C1 segment of cervical spinal cord (tissue), 14 donors: ENCODE measurements at regions not wholly inside any gene's neighbourhood (a gene's known extent, or its start where the extent isn't known, plus 50 kb on each side); places are given as distances from the start of the nearest gene placed in this dataset.
"Not testable (repeated sequence)": the region's sequence is repeated elsewhere in the genome, so short reads cannot be mapped to it uniquely, and the experiment has no call there.

ENCODE experiments used
- DNase-seq, 14 donors: peaks; one replicate each; lab custom pipeline; 2025; lab: John Stamatoyannopoulos, UW

DNA sequence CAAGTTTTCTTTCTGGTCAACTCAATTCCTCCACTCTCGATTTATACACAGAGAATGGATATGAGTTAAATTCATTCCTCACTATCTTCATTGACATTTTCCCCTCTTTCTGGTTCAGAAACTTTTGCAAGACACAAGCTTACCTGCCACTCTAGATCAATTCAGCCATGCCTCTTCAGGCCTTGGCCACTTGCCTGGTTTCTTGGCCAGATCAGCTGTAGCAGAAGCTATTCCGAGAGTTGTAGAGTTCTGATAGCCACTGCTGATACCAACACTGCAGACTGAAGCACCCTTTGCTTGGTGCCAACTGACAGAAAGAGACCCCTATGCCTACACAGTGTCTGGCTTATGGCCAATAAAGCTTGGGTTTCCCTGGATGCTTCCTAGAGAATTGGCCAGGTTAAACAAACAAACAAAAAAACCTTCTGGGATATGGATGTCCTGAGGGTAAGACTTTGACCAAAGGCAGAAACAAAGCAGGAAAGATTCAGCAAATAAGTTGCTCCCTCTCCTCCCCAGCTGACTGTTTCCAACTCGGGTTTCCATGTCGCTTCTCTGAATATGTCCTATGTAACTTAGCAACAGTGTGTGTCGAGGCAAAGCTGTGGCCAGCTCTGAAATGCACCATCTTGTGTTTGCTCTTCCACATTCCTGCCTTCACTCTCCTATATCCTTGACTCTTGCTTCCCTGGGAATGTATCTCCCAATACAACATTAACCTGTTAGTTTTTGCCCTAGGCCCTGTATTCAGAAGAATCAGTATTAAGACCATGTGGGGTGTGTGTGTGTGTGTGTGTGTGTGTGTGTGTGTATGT, 521.6 kb downstream of the EPHA3 start:
- DNase-seq, result no peak

DNA sequence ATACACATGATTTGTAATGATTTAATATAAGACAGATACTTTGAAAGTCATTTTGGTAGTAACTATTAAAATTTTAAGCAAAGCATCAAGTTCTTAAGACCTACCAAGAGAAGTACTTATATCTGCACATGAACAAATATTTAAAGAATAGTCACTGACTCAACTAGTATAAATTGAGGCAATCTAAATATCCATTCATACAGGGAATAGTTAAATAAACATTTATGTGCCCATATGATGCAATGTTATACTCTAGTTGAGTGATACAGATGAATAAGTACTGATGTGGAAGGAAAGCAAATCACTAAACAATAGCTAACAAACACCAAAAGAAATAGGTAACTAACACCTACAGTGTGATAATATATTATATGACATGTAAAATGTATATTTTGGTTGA, 527.7 kb downstream of the EPHA3 start:
- DNase-seq, result no peak

DNA sequence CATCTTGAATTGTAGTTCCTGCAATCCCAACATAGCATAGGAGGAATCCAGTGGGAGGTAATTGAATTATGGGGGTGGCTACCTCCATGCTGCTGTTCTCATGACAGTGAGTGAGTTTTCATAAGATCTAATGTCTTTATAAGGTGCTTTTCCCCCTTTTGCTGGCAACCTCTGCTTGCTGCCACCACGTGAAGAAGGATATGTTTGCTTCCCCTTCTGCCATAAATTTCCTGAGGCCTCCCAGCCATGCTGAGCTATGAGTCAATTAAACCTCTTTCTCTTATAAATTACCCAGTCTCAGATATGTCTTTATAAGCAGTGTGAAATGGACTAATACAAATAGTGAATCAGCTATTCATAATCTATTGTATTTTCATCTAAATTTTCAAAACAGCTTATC, 537.3 kb downstream of the EPHA3 start:
- no peak for DNase-seq

DNA sequence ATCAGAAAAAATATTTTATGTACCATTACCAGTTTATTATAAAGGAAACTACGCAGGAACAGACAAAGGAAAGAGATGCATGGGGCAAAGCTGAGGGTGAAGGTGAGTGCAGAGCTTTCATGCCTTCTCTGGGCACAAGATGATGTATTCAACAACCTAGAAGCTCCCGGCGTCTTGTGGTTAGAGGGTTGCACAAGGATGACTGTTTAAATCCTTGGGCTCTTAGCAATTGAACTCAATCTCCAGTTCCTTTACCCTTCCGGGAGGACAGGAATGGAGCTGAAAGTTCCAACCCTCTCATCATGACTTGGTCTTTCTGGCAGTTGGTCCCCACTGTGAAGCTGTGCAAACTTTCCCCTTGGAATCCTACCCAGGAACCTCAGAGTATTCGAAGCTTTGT, 542.0 kb downstream of the EPHA3 start:
- DNase-seq, result no peak

DNA sequence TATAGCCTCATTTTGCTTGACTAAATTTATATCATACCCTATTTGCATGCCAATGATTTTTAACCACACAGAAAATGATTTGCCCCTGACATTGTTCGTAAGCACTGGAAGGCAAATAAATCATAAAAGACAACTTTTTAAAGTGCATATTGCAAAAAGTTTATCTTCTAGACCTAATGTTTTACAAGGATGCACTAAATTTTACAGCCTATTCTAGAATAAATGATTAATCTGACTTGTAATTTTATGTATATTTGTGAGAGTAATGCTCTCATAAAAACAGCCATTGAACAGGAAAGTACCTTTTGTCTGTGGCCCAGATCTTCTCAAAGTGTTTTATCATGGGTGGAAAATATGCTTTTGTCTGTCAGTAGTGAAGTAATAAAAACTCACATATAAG, 546.6 kb downstream of the EPHA3 start:
- no peak for DNase-seq

DNA sequence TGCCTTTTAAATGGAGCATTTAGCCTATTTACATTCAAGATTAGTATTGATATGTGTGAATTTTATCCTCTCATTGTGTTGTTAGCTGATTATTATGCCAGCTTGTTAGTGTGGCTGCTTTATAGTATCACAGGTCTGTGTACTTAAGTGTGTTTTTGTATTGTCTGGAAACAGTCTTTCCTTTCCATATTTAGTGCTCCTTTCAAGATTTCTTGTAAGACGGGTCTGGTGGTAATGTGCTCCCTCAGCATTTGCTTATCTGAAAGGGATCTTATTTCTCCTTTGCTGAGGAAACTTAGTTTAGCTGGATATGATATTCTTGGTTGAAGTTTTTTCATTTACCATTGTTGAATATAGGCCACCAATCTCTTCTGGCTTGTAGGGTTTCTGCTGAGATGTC, 549.0 kb downstream of the EPHA3 start:
- no peak for DNase-seq

DNA sequence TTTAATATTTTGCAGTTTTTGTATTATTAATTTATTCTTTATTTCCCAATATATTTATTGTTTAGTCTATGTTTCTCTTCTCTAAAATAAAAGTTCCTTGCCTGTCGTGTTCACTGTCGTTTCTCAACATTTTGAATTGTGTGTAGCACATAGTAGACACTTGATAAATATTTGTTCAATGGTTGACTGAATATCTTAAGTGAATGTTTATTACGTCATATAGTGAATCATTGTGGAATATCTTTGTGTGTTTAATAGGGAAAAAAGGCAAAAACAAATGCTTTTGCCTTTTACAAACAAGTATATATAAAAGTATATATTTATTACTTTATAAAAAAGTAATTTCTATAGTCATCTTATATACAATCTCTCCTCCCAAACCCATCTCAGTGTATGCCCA, 572.3 kb downstream of the EPHA3 start:
- no peak for DNase-seq

DNA sequence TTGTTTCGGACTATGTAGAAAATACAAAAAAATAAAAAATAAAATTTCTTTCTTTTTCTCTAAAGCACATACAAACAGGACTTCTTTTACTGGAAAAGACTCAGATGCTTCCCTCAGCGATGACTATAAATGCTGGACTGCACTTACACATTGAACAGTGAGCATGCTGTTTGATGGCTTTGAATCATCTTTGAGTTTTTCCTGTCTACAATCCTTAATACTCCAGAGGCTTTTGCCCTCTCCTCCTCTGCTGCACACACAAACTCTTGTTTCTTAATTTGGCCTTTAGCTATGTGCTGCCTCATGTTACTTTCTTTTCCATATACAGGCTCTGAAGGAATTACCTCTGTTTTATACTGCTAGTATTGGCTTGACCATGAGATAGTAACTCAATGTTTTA, 575.1 kb downstream of the EPHA3 start:
- no peak for DNase-seq

DNA sequence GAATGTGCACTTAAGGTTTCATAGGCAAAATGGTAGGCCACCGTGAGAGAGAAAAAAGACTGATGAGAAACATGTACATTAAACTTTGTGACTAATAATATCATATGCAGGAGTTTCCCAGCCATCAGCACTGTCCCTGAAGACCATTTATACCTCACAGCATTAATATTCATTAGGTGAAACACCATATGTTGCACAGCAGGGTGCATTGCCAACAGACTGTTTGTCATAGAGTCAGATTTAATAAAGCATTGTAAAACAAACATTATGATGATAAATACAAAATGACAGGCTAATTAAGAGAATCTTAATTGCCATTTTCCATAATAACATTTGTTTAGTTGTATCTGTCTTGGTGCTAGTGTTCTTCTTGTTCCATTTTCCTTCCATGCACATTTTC, 578.3 kb downstream of the EPHA3 start:
- no peak for DNase-seq

DNA sequence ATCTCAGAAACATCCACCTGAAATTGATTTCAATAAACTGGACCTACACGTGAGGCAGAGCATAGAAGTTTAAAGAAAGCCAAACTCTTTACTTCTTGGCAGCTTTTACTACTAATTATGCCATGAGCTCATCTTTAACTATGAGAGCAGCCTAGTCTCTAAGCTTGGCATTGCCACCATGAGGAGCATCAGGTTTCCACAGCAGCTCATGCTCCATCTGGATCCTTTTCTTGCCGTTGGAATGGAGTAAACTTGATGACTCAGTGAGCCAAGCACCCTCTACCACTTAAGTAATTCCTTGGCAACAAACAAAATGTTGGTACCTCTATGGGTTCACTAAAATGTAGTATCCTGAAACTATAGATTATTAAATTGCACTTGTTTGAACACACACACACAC, 583.2 kb downstream of the EPHA3 start:
- no peak for DNase-seq

DNA sequence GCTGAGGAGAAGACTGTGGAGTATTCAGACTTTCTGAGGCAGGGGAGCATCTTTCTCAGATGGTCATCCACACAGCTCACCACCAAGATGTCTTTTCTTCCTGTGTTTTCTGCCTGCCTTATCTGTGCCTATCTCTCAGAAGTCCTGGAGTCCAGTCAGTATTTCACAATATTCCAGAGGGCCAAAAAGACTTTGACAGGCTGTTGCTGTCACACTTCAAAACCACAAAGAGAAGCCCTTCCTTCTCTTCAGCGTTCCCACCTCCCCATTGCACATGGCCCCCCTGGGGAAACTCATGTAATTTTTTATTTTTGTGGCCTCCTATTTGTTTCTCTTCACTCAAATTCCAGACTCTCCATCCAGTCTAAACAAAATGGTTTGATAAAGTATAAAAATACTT, 585.2 kb downstream of the EPHA3 start:
- DNase-seq, result no peak

DNA sequence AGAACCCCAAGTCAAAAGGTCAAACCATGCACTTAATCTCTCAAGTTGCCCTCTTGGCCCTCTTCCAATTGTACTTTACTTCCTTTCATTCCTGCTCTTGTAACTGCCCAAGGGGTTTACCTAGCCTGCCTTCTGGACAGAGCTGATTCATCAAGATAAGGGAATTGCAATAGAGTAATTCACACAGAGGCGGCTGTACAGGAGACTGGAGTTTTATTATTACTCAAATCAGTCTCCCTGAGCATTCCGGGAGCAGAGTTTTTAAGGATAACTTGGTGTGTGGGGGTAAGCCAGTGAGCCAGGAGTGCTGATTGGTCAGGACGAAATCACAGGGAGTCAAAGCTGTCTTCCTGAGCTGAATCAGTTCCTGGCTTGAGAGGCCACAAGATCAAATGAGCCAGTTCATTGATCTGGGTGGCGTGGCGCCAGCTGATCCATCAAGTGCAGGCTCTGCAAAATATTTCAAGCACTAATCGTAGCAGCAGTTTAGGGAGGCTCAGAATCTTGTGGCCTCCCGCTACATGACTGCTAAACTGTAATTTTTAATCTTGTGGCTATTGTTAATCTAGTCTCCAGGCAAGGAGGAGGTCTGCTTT, 590.0 kb downstream of the EPHA3 start:
- DNase-seq, result no peak

DNA sequence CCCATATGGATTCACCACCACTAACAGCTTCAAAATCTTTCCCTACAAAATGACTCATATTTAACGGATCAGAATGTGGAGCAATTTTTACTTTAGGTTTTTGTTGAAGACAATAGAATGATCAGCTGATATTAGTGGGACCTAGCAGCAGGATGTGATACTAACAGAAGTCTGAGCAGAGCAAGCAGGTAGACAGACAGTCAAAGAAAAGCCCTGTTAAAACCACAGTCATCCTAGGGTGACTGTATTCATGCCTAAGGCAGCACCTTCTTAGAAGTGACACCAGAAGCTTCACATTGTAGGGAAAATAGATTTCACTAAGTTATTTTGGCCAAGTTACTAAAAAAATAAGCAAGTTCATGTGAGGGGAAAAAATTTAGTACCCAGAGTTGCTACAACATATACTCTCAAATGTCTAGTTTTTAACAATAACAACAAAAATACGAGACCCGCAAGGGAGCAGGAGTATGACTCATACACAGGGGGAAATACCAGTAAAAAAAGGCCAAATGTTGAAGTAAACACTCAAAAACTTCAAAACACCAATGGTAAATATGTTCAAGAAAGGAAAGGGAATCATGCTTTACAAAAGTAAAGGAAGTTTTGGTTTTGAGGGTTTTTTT, 590.9 kb downstream of the EPHA3 start:
- DNase-seq, result no peak

DNA sequence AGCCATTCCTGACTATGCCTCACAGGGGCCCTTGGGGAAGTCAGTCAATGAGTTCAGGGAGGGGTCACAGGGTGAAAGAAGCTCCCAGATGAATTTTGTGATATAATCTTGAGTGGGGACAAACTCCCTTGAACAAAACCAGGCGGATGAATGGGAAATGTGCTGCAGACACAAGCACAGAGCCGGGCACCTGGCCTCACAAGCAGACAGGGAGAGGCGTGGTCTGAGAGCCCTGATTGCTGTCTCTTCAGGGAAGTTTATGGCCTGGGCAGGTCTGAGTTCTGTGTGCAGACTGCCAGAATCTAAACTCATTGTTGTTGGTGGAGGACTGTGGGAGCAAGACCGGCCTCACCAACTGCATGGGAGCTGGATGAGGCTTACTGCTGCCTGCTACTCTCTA, 591.8 kb downstream of the EPHA3 start:
- DNase-seq, result no peak

DNA sequence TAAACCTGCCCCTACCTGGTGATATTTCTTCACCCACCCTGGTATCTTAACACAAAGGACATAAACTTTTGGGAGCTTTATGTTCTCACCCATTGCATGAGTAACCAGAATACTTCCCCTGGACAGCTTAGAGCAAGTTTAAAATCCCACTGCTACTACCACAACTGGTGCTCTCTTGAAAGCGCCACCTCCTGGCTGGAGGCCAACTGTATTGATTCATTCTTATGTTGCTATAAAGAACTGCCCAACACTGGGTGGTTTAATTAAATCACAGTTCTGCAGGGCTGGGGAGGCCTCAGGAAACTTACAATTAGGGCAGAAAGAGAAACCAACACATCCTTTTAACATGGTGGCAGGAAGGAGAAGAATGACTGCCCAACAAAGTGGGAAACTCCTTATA, 592.4 kb downstream of the EPHA3 start:
- DNase-seq, result no peak

DNA sequence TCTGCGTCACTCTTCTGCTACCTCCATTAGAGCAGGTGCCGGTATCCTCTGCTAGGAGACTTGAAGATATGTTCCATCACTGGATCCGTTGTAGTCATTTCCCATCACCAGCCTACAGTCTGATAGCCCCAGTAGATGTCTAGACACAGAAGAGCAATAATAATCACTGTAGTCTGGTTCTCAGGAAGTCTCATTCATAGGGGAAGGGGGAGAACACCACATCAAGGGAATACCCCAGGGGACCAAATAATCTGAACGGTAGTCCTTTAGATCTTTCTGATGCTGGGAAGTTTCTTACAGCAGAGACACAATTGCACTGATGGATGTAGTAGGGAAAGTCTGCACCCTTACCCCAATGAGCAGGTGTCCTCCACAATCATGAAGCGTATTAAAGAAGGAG, 595.0 kb downstream of the EPHA3 start:
- DNase-seq, result no peak

DNA sequence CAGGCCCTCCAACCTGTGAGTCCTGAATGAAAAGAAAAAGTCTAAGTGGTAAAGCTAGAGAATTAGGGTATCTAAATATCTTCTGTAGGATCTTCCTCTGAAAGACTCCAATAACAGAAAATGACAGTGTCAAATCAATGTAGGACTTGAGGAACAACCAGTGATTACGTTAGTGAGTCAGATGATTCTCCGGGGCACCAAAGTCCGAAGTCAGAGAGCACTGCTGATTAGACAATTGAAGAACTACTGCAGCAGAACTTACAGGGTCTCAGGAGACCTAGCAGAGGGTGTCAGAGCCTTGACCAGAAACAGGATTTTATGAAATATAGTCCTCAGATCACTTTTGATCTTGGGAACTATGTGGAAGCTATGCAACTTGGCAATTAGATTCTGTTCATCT, 605.8 kb downstream of the EPHA3 start:
- no peak for DNase-seq

DNA sequence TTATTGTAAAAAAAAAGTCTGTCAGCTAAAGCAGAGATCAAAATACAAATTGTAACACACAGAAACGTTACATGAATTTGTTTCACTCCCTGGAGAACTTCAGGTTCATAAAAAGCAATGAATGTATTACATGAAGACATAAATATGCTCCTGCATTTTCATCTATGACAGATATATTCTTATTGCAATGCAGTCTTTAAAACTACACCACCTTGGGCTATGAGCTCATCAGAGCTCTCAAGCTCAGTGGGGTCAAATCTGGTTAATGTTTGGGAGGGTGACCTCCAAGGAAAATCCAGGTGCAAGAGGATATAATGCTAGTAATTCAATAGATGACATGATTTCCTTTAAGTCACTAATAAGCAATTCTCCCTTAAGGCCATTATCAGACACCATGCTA, 606.8 kb downstream of the EPHA3 start:
- DNase-seq, result no peak

DNA sequence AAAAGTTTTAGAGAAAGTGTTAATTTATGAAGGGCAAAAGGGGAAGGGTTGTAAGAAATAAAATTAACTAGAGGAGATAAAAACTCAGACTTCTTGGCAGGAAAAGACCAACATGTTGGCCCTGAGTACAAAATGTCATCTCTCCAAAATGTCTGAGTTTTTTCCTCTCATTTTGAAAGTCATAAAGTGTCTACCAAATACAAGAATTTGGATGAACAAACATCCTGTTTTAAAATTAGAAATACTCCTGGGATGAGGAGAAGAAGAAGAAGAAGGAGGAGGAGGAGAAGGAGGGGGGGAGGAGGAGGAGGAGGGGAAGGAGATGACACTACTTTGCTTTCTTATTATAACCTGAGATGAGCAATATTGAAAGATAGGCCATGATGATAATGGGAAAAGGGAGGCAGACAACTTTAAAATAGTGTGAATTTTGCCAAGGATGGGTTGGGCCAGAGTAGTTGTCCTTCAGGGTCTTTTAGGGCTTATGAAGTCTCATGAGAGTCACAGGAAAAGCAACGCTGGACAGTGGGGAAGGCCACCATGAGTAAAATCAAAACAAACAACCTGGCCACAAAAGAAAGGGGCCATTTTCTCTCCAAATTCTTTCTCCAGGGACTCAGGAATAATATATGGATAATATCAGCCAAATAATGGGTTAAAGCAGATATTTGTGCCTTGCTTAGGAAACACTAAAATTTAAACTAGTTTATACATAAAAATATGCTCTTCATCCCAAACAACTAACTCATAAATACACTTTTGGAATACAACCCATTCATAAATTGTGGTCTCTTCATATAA, 632.9 kb downstream of the EPHA3 start:
- DNase-seq, result no peak

DNA sequence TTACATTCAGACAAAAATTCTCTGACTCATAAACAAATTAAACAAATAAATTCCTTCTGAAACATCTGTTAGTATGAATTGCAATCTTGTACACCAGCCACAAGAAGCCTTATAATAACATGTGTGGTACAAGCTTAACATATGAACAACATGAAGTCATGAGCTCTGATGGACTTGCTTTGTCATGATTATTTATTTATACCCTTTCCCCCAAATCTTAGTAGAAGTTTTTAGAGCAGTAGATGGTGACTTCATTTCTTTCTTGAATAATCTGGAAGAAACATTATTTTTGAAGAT, 633.4 kb downstream of the EPHA3 start:
- DNase-seq, result no peak

DNA sequence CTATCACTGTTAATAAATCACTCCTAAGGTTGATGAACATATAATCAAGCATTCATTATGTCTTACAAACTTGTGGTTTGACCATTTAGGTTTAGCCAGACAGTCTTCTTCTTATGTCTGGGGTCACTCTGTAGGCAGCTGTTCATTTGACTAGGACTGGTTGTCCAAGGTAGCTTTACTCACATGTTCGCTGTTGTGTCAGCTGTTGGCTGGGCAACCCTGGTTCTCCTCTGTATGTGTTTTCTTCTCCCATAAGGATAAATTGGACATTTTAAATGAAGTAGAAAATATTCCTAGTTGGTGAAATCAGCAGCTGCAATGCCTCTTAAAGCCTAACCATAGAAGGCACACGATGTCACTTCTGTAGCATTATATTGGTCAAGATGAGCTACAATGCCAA, 635.1 kb downstream of the EPHA3 start:
- no peak for DNase-seq

DNA sequence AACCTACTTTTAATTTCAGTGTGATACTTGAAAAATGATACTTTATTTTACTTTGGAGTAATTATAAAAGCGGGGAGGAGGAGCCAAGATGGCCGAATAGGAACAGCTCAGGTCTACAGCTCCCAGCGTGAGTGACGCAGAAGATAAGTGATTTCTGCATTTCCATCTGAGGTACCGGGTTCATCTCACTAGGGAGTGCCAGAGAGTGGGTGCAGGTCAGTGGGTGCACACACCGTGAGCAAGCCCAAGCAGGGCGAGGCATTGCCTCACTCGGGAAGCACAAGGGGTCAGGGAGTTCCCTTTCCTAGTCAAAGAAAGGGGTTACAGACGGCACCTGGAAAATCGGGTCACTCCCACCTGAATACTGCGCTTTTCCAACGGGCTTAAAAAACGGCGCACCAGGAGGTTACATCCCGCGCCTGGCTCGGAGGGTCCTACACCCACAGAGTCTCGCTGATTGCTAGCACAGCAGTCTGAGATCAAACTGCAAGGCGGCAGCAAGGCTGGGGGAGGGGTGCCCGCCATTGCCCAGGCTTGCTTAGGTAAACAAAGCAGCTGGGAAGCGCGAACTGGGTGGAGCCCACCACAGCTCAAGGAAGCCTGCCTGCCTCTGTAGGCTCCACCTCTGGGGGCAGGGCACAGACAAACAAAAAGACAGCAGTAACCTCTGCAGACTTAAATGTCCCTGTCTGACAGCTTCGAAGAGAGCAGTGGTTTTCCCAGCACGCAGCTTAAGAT, 640.3 kb downstream of the EPHA3 start:
- not testable (repeated sequence) for DNase-seq
